ELR (cell line): ENCODE measurements at regions not wholly inside any gene's neighbourhood (a gene's known extent, or its start where the extent isn't known, plus 50 kb on each side); places are given as distances from the start of the nearest gene placed in this dataset.
"Not testable (repeated sequence)": the region's sequence is repeated elsewhere in the genome, so short reads cannot be mapped to it uniquely, and the experiment has no call there.

Source experiments
- DNase-seq: peaks from one replicate; pipeline ENCODE4 v3.0.0-alpha.2; 2015; ENCODE audit warnings: low read depth

DNA sequence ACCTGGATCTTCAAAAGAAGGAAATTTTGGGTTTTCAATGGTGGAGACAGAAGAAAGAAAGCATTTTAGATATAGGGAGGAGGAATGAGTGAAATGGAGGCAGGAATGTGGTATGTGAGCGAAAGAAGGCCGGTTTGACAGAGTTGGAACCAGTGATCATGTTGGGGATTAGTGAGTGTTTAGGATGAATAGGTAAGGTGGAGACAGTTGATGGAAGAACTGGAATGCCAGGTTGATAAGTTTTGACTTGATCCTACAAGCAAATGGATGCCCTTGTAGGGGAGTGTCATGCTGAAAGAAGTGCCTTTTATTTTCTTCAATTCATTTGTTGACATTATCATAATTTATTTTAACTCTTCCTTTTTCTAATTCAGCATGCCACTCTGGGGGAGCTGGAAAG, 207.8 kb upstream of the AMOT start:
- no peak for DNase-seq

DNA sequence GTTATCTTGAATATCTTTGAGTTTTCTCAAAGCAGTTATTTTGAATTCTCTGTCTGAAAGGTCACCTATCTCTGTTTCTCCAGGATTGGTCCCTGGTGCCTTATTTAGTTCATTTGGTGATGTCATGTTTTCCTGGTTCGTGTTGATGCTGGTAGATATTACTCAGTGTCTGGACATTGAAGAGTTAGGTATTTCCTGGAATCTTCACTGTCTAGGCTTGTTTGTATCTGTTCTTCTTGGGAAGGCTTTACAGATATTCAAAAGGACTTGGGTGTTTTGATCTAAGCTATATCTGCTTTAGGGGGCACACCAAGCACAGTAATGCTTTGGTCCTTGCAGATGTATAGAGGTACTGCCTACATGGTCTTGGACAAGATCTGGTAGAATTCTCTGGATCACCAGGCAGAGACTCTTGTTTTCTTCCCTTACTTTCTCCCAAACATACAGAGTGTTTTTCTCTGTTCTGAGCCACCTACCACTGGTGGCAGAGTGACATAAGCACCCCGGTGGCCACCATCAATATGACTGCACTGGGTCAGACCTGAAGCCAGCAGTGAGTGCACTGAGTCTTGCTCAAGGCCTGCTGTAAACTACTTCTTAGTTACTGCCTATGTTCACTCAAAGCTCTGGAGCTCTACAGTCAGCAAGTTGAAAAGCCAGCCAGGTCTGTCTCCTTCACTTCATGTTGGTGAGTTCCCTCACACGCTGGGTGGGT, 193.5 kb upstream of the AMOT start:
- DNase-seq: no peak

DNA sequence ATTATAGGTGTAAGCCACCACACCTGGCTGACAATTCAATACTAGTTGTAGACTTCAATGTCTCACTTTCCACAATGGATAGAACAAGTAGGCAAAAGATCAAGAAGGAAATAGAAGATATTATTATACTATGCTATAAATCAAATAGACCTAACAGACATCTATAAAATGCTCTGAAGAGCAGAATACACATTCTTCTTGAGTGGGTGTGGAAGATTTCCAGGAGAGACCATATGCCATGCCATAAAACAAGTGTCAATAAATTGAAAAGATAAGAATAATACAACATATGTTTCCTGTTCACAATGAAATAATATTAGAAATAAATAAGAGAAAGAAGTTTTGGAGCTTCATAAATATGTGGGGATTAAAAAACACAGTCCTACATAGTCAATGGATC, 179.3 kb upstream of the AMOT start:
- DNase-seq: no peak

DNA sequence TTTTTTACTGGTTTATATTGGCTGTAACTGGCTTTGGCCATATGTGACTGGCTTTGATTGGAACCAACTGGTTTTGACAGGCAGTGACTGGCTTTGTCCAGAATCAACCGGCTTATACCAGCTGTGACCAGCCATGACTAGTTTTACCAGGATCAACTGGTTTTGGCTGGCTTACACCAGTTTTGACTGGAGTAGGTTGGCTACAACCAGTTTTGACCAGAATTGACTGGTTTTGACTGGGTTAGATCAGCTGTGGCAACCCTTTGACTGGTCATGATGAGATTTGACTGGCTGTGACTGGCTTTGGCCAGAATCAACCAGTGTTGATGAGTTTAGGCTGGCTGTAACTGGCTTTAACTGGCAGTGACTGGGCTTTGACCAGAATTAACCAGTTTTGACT, 169.2 kb upstream of the AMOT start:
- no peak for DNase-seq

DNA sequence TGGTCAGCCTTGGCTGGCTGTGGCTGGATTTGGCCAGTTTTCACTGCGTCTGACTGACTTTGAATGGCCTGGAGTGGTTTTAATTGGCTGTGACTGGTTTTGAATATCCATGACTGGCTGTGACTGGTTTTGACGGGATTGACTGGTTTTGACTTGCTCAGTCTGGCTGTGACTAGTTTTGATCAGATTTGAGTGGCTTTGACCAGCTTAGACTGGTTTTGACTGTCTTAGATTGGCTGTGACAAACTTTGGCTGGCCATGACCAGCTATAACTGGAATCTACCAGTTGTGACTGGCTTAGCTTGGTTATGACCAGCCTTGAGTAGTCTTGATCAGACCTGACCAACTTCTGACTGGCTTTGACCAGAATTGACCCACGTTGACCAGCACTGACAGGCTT, 168.4 kb upstream of the AMOT start:
- DNase-seq: no peak

DNA sequence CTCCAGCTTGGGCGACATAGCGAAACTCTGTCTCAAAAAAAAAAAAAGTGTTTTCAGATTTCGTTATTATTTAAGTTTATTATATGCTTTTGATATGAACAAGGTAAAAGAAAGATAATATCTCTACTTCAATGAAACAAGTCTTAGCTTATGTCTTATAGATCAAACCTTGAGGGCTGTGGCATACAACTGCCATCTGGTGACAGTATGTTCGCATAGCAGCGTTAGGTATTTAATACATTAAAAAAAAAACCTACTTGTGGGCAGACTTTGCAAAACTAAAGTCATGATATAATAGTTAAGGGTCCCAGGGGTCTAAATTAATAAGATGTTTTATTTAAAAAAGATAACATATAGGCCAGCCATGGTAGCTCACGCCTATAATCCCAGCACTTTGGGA, 161.2 kb upstream of the AMOT start:
- no peak for DNase-seq

DNA sequence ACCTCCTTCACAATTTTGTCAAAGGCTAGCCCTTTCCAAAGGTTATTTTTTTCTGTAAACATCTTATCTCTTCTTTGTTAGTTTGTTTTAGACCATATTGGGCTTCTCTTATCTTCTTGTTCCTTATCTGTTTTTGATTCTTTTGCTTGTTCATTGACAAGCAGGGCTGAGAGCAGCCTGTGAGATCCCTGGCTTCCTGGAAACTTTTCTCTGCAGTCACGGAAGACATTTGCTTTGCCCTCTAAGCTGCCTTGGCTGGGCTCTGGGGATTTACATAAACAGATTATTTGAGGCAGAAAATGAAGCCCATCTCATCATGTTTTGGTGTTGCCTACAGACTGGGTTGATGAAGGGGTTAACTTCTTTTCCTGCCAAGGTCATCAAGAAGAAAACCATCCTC, 157.4 kb upstream of the AMOT start:
- DNase-seq: no peak

DNA sequence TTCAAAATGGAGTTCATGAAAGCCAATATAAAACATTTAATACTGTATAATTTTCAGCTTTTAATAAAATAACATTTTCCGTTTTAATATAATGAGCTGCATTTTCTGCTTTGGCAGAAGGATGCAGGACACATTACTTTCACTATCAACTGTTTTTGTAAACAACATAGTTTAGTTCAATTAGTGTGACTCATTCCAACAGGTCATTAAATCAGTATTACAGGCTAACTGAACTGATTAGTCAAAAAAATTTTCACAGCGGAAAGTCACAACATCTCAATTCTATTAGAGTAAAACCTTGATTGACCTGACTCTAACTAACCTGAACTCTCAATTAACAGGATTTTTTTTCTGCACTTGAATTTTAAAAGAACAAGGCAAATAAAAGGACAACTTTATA, 151.2 kb upstream of the AMOT start:
- DNase-seq: no peak

DNA sequence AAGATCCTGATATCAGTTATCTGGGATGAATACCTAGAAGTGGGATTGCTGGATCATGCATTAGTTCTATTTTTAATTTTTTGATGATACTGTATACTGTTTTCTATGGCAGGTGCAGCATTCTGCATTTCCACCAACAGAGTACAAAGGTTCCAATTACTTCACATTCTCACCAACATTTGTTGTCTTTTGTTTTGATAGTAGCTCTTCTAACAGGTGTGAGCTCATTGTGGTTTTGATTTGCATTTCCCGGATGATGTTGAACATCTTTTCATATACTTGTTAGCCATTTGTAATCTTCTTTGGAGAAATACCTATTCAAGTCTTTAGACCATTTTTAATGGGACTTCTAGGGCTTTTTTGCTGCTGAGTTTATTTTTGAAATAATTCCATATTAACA, 139.2 kb upstream of the AMOT start:
- no peak for DNase-seq

DNA sequence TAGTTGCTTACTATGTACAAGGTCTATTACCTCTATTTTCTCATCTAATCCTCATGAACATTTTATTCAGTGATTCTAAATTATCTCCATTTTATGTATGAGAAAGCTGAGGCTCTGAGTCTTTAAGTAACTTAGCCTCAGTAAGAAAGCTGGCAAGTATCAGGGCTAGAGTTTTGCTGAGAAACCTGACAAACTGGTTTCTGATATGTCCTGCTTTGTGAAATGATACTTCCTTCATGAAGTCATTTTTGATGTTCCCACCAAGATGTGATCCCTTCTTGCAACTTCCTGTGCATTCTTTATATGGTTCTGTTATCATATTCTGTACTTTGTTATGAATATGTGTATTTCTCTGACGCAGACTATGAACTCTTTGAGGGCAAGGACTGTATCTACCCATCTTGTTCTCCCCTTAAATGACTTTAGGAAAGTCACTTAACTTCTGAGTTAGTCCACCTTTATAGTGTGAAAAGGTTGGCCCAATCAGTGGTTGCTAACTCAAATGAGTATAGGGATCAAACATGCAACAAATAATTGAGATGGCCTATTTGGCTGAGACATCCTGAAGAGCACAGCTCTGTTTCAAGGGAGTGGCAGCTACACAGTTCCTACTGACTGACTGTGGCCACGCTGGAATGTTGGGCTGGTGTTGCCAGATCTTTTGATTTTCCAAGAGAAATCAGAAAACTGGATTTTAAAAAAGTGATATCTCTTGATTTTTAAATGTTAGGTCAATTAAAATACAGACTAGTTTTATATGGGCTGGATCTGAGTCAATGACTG, 127.9 kb upstream of the AMOT start:
- DNase-seq: no peak

DNA sequence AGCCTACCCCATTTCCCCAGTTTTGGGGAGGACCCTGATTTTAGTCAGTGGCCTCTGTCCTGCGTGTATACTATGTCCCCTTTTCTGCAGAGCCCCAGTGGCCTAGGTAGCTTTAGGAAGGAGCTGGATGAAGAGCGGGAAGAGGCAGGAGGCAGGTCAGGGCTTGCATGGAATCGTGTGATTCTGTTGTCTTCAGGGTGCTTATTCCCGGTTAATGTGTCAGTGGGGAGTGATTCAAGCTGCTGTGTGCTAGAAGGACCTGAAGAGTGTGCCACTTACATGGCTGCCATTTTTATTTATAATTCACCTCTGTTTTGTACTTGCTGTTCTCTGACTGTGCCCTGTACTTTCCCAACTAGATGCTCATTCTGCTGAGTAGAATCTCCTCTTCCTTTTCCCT, 127.3 kb upstream of the AMOT start:
- DNase-seq: no peak

DNA sequence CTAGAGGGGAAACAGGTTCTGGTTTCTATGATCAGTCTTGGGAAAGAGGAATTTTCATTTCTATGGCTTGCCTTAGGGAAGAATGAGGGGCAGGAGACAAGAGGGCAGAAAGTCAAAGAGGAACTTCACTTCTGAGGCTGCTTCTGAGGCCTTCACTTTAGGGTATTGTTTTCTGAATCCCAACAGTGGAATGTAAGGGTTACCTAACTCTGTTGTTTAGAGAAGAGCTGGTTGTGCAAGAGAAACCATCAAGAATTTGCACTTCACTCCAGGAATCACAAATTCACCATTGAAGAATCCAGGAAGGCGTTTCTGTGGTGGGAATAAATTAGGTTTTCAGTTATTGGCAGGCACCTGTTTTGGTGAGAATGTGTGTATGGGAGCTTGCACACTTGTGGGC, 126.7 kb upstream of the AMOT start:
- DNase-seq: no peak

DNA sequence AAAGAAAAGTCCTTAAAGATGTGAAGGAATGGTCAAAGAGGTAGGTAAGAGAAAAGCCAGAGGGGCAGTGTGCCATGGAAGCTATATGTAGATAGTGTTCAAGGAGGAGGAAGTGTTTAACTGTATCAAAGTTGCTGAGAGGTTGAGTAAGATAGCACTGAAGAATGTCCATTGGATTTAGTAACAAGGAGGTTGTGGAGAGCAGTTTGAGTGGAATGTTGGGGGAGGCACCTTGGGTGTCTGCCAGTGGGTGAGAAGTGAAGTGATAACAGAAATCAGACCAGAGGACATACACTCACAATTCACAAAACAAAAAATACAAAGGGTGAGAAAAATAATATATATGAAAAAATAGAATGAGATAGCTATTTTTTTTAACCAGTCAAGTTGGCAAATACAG, 121.3 kb upstream of the AMOT start:
- no peak for DNase-seq

DNA sequence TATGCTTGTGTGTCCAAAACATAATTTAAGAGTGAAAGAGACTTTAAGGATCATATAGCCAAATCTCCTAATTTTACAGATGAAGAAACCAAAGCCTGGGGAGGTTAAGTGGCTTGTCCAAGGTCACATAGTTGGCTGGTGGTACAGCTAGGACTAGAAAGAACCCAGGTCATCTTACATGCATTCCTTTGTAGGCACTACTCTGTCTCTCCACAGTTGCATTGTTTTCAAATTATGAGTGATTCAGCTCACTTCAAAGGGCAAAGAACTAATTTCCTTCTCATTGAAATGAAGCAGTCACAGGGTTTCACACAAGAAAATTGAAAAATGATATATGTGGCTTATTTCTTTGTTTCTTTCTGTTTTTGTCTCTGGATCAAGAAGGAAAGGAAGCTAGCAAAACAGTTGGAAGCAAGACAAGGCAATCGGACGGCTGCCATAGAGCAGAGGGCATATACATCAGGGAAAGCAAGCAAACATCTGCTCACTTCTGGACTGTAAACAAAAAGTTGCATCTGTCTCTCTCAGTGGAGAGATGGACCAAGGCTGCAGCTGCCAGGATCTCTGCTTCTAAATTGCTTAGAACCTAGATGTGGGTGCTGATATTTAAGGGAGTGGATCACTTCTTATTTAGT, 107.5 kb upstream of the AMOT start:
- no peak for DNase-seq

DNA sequence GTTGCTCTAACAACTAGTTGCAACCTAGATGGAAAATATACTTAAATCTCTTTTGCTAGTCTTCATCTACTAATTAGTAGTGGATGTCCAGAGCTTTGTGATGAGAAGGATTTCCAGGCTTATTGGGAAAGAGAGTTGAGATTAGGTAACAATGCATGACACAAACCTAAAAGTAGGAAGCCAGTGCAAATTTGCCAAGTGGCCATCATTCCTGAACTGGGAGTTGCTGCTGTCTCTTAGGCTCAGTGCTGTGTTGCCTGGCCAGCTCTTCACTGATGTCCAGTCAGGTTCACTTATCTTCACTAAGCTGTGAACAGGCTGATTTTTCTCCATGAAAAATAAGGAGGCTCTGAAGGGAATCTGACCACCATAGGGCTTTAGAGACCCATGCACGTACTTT, 105.6 kb upstream of the AMOT start:
- no peak for DNase-seq

DNA sequence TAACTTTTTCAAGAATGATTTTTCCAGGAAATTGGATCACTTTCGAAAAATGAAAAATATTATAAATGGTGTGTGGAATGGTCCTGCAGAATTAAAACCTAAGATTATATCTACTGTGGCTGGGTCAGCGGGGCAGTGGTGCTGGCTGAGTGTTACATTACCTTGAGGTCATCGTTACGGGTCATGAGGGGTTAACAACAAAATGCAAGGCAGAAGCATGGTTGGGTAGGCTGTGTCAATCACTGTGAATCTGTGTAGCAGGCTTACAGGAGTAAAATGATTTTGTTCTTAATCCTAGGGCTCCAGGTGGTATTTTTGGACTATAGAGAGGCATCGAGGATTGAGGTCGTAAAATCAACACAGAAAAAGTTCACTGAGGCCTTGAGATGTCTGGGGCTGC, 105.2 kb upstream of the AMOT start:
- no peak for DNase-seq

DNA sequence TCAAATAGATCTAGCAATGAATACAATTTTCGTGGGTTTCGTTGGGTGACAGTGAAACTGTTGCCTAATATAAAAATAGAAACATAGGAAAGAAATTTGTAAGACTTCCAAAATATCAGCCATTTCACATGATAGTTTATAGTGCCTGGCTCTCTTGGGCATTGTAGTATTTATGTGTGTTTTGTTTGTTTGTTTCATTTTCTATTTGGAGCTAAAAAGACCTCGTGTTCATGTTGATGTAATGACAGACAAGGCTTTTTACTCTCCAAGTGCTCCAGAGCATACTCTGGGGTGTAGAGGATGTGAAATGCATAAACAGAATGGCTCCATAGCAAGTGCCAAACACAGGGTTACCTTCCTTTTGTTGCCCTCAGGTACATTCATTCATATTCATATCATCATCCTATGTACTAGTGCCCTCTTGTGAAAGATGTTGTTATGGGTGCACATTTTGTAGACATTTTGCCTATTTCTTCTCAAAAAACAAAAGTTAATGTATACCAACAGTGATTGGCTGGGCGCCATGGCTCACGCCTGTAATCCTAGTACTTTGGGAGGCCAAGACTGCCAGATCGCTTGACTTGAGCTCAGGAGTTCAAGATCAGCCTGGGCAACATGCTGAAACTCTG, 100.7 kb upstream of the AMOT start:
- DNase-seq: no peak

DNA sequence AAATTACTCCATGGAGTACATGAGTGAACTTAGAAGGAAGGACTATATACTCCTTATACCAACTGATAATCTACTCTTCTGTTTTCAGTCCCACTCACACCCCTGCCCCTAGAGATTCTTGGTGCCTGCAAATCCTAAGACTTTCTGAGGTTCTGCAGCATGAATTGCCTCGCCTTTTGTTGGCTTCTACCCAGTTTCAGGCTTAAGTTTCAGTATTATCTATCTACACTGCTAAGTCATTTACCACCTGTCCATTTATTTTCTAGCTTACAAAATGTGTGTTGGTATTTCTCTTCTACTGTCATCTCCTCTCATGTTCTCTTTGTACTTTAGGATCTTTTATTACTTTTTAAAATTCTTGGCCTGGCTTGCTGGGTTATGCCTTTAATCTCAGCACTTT, 94.4 kb upstream of the AMOT start:
- no peak for DNase-seq

DNA sequence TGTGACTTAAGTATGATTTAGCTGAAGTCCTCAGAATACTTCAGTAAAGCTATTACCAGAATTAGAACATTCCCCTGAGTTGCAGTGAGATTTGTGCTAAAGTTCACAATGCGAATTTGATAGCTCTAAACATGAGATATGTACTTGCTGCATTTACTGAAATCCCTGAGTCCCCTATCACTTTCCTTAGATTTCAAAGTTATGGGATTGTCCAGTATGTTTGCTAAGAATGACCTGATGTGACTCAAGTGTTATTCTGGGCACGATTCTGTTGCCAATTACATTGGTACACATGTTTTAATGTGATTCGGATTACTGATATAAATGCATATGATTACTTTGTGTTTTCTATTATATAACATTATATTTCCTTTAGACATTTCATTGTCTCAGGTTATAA, 91.3 kb upstream of the AMOT start:
- DNase-seq: no peak

DNA sequence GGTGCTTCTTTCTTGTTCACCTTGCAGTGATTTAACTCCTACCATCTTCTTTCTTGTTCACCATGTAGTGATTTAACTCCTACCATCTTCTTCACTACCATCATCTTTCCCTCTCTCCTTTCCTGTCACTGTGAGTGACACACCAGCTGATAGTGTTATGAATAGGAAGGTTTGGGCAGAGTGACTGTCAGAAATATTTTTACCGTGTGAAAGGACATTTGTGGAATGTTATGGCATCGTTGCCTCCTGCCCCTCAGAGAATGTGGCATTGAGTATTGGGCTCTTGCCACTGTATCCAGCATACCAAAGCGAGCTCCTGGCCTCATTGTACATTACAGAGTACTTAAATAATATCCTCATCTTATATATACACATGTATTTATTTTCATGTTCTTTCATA, 90.8 kb upstream of the AMOT start:
- DNase-seq: no peak

DNA sequence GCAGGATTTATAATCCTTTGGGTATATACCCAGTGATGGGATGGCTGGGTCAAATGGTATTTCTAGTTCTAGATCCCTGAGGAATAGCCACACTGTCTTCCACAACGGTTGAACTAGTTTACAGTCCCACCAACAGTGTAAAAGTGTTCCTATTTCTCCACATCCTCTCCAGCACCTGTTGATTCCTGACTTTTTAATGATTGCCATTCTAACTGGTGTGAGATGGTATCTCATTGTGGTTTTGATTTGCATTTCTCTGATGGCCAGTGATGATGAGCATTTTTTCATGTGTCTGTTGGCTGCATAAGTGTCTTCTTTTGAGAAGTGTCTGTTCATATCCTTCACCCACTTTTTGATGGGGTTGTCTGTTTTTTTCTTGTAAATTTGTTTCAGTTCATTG, 82.8 kb upstream of the AMOT start:
- DNase-seq: not testable (repeated sequence)

DNA sequence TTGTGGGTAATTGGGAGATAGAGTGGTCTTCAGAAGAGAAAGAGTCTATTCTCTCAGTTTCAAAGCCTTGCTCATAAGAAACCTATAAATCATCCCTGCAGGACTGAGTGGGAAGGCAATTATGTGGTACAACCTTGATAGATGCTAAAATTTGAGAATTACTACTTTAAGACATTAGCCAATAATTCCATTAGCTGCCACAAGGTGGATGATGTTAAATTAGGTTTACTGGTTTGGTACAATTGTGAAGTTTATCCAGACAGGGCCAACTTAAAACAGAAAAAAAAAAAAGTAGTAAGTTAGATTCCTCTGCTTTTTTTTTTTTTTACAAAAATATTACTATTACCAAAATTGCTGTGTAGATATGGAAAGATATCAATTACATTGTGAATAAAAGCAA, 73.2 kb upstream of the AMOT start:
- DNase-seq: no peak

DNA sequence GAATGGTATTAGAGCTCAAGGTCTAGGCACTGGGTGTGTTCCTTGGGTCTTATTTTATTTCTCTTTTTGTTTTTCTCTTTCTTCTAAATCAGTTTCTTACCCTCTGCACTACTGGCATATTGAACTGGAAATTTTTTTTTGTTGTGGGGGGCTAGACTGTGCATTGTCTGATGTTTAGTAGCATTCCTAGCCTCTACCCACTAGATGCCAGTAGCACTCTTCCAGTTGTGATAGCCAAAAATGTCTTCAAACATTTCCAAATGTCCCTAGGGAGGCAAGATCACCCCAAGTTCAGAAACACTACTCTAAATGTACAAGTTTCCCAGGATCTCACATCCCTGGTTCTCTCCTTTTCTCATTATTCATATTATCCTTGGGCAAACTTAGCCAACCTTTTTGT, 69.8 kb upstream of the AMOT start:
- no peak for DNase-seq
